NB4 (cell line): ENCODE measurements at regions not wholly inside any gene's neighbourhood (a gene's known extent, or its start where the extent isn't known, plus 50 kb on each side); places are given as distances from the start of the nearest gene placed in this dataset.

Experiments
- DNase-seq: peaks from one replicate; pipeline ENCODE4 v3.0.0; 2010; ENCODE audit warnings: low read depth
- H3K4me3 ChIP-seq: one replicate; pipeline ENCODE4 v1.5.1; 2011; ENCODE audit warnings: mild to moderate bottlenecking, low read depth, low read length, moderate library complexity
- CTCF ChIP-seq: IDR thresholded peaks from one replicate; pipeline ENCODE4 v1.5.1; 2012; ENCODE audit warnings: low read depth, low read length
- MAX ChIP-seq: IDR thresholded peaks from 2 replicates; pipeline ENCODE4 v1.6.1; 2011; ENCODE audit warnings: low read depth, low read length
- MYC ChIP-seq: IDR thresholded peaks from 2 replicates; pipeline ENCODE4 v1.6.1; 2011; ENCODE audit warnings: low read depth, low read length
- POLR2A ChIP-seq: IDR thresholded peaks from 2 replicates; pipeline ENCODE4 v1.6.1; 2011; ENCODE audit warnings: mild to moderate bottlenecking; ENCODE audit not compliant: insufficient read length; ENCODE audit errors: extremely low read depth

DNA sequence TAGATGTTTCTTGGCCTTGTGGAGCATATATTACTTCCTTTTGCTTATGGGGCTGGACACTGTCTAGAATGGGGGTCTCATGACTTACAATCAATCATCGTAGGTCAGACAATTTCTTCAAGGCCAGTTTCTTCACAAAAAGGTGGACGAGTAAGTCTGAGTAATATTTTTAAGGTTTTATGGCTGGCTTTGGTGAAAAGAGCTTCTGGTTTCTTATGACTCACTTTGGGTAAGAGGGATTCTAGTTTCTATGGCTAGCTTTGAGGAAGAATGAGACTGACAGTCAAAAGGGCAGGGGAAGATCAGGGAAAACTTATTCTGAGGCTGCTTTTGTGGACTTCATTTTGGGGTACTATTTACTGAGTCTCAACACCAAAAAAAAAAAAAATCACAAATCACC, 2067.2 kb upstream of the C9orf72 start:
- TF ChIP-seq MAX: no peak
- DNase-seq: no peak
- no peak overlapping the region for H3K4me3 ChIP-seq

DNA sequence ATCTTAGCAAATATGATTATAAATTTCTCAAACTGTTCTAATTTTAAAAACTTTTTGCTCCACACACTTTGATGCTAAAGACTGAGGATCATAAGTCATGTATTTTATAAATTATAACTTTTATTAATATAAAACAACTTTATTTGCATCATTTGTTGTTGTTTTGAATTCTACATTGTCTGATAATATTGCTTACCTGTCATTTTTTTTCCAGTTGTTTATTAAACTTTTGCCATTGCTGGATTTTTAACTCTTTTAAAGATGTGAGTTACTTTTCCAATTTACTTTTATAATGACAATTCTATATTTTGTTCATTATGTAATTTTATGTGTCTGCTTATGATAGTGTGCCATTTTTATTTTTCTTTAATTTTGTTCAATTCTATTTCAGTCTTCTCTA, 2071.2 kb upstream of the C9orf72 start:
- no peak for DNase-seq
- TF ChIP-seq MAX (no peak), MYC (no peak), POLR2A (no peak), CTCF (no peak)

DNA sequence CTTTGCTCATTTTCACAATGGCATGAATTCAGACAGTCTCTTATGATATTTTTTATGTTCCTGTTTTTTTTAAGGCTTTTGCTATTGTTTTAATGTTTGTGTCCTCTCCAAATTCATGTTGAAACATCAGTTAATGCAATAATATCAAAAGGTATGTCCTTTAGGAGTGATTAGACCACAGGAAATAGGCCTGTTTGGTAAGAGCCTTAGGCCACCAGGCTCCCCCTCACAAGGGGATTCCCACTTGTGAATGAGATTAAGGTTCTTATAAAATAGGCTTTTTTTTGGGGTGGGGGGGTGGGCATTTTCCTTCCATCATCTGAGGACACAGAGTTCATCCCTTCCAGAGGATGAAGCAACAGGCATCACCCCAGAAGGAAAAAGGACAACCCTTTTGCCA, 2074.2 kb upstream of the C9orf72 start:
- no peak for DNase-seq
- TF ChIP-seq POLR2A (no peak), MYC (no peak), CTCF (no peak), MAX (no peak)
- no peak overlapping the region for H3K4me3 ChIP-seq

More for the DNA sequence above, 2071.2 kb upstream of the C9orf72 start:
- no peak overlapping the region for H3K4me3 ChIP-seq

- TF ChIP-seq MYC (no peak), POLR2A (no peak), CTCF (no peak), MAX (no peak)
- no peak overlapping the region for H3K4me3 ChIP-seq
- DNase-seq: no peak
Measured at GRCh38 chr9:29648132-29648531, 2074.9 kb upstream of the C9orf72 start.

GRCh38 chr9:29648601-29649000, 2075.3 kb upstream of the C9orf72 start:
- H3K4me3 ChIP-seq: no peak overlapping the region
- TF ChIP-seq CTCF (no peak), MAX (no peak), POLR2A (no peak), MYC (no peak)
- no peak for DNase-seq

GRCh38 chr9:29656641-29657406, 2083.5 kb upstream of the C9orf72 start:
- H3K4me3 ChIP-seq: no peak overlapping the region
- TF ChIP-seq MYC: no peak
- no peak for DNase-seq

DNA sequence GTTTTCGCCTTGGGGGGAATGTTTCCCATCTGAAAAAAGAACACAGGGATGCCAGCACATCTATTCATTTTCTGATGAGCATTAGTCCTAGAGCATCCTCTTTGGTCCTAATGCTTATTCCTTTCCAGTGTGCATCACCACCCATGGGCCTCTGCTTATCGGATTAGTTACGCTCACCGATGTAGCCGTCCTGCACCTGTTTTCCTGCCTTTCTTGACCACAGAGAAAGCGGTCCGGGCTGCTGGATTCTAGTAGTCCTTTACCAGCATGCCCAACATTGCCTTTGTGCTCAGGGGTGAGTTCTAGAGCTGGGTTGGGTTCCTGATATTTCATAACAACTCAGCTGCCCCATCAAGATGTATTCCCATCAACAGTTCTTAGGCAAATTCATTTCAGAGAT, 2084.5 kb upstream of the C9orf72 start:
- DNase-seq: no peak
- TF ChIP-seq POLR2A: no peak
- no peak for TF ChIP-seq MAX
- no peak for TF ChIP-seq CTCF
- TF ChIP-seq MYC: no peak
- H3K4me3 ChIP-seq: no peak overlapping the region
